Esophagus squamous epithelium (tissue), 5 donors: ENCODE measurements at regions not wholly inside any gene's neighbourhood (a gene's known extent, or its start where the extent isn't known, plus 50 kb on each side); places are given as distances from the start of the nearest gene placed in this dataset.

ENCODE experiments used
- DNase-seq: peaks from one replicate; lab custom pipeline; 2025; lab: John Stamatoyannopoulos, UW
- H3K27ac ChIP-seq, 4 donors: fragments of 200-600 bp; sonication (generic); one replicate each; pipeline ENCODE4 v1.5.1; 2016 to 2019; ENCODE audit warnings: mild to moderate bottlenecking in 1 of 4
- H3K27me3 ChIP-seq, 4 donors: fragments of 200-600 bp; sonication (generic); 1 replicate in 3 of 4; 2 replicates in 1 of 4; pipeline versions ENCODE4 v1.5.1 to v1.6.0; 2017 to 2021; ENCODE audit warnings: antibody characterized with exemption in 1 of 4
- H3K36me3 ChIP-seq, 3 donors: fragments of 200-600 bp; sonication (generic); one replicate each; pipeline ENCODE4 v1.5.1; 2016 to 2019
- H3K4me1 ChIP-seq, 3 donors: fragments of 200-600 bp; sonication (generic); one replicate each; pipeline ENCODE4 v1.5.1; 2017 to 2019
- H3K4me3 ChIP-seq, 4 donors: fragments of 200-600 bp; sonication (generic); 1 replicate in 3 of 4; 2 replicates in 1 of 4; pipeline ENCODE4 v1.5.1; 2016 to 2019; ENCODE audit warnings: mild to moderate bottlenecking in 2 of 4, moderate library complexity in 1 of 4
- H3K9me3 ChIP-seq, 3 donors: fragments of 200-600 bp; sonication (generic); one replicate each; pipeline ENCODE4 v1.5.1; 2016 to 2019
- CTCF ChIP-seq, 6 experiments: fragments of 450-650 bp in 4 of 6; fragments of 200-600 bp in 2 of 6; sonication (generic) in 2 of 6; IDR thresholded peaks; one replicate each; pipeline ENCODE4 v1.5.1; 2016 to 2019; ENCODE audit warnings: antibody characterized with exemption in 6 of 6, mild to moderate bottlenecking in 4 of 6, moderate library complexity in 4 of 6
- POLR2A ChIP-seq, 4 donors: fragments of 450-650 bp; IDR thresholded peaks; one replicate each; pipeline ENCODE4 v1.6.1; 2017; ENCODE audit warnings: antibody characterized with exemption in 4 of 4, mild to moderate bottlenecking in 4 of 4, moderate library complexity in 3 of 4
- WGBS, 2 donors: methylation state at CpG; one replicate each; pipeline ENCODE4 v1.1.5; 2018; 5-methylcytosine and 5-hydroxymethylcytosine counted together
- intact Hi-C: fragments of 100-400 bp; cut with DNase I; formaldehyde crosslinking; loops from one replicate; pipeline ENCODE4 v1.15.0; 2022
- donor health status: DM: yes; HTN: yes; CAD: no.

- Histone ChIP-seq H3K9me3 (no peaks in the 10 kb centered on the region), H3K36me3 (no peaks in the 10 kb centered on the region), H3K4me3 (peak overlapping the region in 1 of 4 donors; percentile 9), H3K4me1 (peaks cover 0 to 14% (median 0%) of the 10 kb centered on the region in 3 donors), H3K27ac (no peak overlapping the region), H3K27me3 (no peaks in the 10 kb centered on the region)
- no peak for TF ChIP-seq CTCF (IDR thresholded peaks at IDR 0.05)
- no peak for TF ChIP-seq POLR2A (IDR thresholded peaks at IDR 0.05)
- 84 to 90% methylated on average over 4 of the region's 4 CpGs for WGBS, 2 donors
- intact Hi-C loops: no loop called here
- DNase-seq: no peak
These were observed 101.9 kb downstream of the KLF12 start for GRCh38 chr13:74032325-74032724.

- TF ChIP-seq POLR2A (IDR thresholded peaks at IDR 0.05) (no peak), CTCF (IDR thresholded peaks at IDR 0.05) (no peak)
- DNase-seq: no peak
- Histone ChIP-seq H3K36me3 (no peaks in the 10 kb centered on the region), H3K27ac (no peak overlapping the region), H3K27me3 (no peaks in the 10 kb centered on the region), H3K4me1 (no peaks in the 10 kb centered on the region), H3K4me3 (no peak overlapping the region), H3K9me3 (no peaks in the 10 kb centered on the region)
- WGBS, 2 donors: 65 to 74% methylated on average over 4 of the region's 4 CpGs
- intact Hi-C loops: no loop called here
These were observed 106.9 kb downstream of the KLF12 start for GRCh38 chr13:74027161-74027779.

- WGBS, 2 donors: 43 to 54% methylated on average over 4 of the region's 4 CpGs
- TF ChIP-seq POLR2A (IDR thresholded peaks at IDR 0.05): no peak
- Histone ChIP-seq H3K4me1 (no peaks in the 10 kb centered on the region), H3K27me3 (no peaks in the 10 kb centered on the region), H3K36me3 (no peaks in the 10 kb centered on the region), H3K27ac (no peak overlapping the region), H3K4me3 (no peak overlapping the region), H3K9me3 (no peaks in the 10 kb centered on the region)
- intact Hi-C loops: no loop called here
- no peak for DNase-seq
These were observed 107.5 kb downstream of the KLF12 start for GRCh38 chr13:74026753-74027152.

GRCh38 chr13:74025369-74025768, 108.8 kb downstream of the KLF12 start:
- TF ChIP-seq POLR2A (IDR thresholded peaks at IDR 0.05): no peak
- no peak for TF ChIP-seq CTCF (IDR thresholded peaks at IDR 0.05)
- Histone ChIP-seq H3K4me1 (no peaks in the 10 kb centered on the region), H3K27ac (no peak overlapping the region), H3K4me3 (no peak overlapping the region), H3K9me3 (no peaks in the 10 kb centered on the region), H3K36me3 (no peaks in the 10 kb centered on the region), H3K27me3 (no peaks in the 10 kb centered on the region)
- no peak for DNase-seq
- WGBS, 2 donors: 41 to 59% methylated on average over 3 of the region's 3 CpGs
- intact Hi-C loops: no loop called here

GRCh38 chr13:74024856-74025255, 109.3 kb downstream of the KLF12 start:
- no peak for DNase-seq
- TF ChIP-seq CTCF (IDR thresholded peaks at IDR 0.05): no peak
- TF ChIP-seq POLR2A (IDR thresholded peaks at IDR 0.05): no peak
- no peaks in the 10 kb centered on the region for H3K27me3 ChIP-seq
- intact Hi-C loops: no loop called here
- no peaks in the 10 kb centered on the region for H3K4me1 ChIP-seq
- no peak overlapping the region for H3K27ac ChIP-seq
- H3K9me3 ChIP-seq: no peaks in the 10 kb centered on the region
- H3K36me3 ChIP-seq: no peaks in the 10 kb centered on the region
- no peak overlapping the region for H3K4me3 ChIP-seq

GRCh38 chr13:74024314-74024713, 109.9 kb downstream of the KLF12 start:
- Histone ChIP-seq H3K4me1 (no peaks in the 10 kb centered on the region), H3K36me3 (no peaks in the 10 kb centered on the region), H3K4me3 (no peak overlapping the region), H3K27me3 (no peaks in the 10 kb centered on the region), H3K27ac (no peak overlapping the region), H3K9me3 (no peaks in the 10 kb centered on the region)
- intact Hi-C loops: no loop called here
- 54 to 75% methylated on average over 4 of the region's 4 CpGs for WGBS, 2 donors
- no peak for DNase-seq
- no peak for TF ChIP-seq CTCF (IDR thresholded peaks at IDR 0.05)
- TF ChIP-seq POLR2A (IDR thresholded peaks at IDR 0.05): no peak
